ENCODE measurements at regions not wholly inside any gene's neighbourhood (a gene's known extent, or its start where the extent isn't known, plus 50 kb on each side); places are given as distances from the start of the nearest gene placed in this dataset.

- TF ChIP-seq POLR2AphosphoS5 (IDR thresholded peaks at IDR 0.05) = no peak
- TF ChIP-seq SMC3 (conservative IDR thresholded peaks at IDR 0.05; ENCODE audit: poor library complexity) = no peak
- TF ChIP-seq REST (IDR thresholded peaks at IDR 0.05; ENCODE audit: borderline replicate concordance) = no peak
- TF ChIP-seq CTCF (IDR thresholded peaks at IDR 0.05; ENCODE audit: poor library complexity, severe bottlenecking) = no peak
- TF ChIP-seq TAF1 (IDR thresholded peaks at IDR 0.05; ENCODE audit: low read depth) = no peak
- no peak for TF ChIP-seq EZH2 (IDR thresholded peaks at IDR 0.05; ENCODE audit: borderline replicate concordance, insufficient read depth, low read length, poor library complexity, severe bottlenecking)
Measured at GRCh38 chr5:103456476-103456875, 106.1 kb downstream of the NUDT12 start.
